HL-60 (cell line): ENCODE measurements at regions not wholly inside any gene's neighbourhood (a gene's known extent, or its start where the extent isn't known, plus 50 kb on each side); places are given as distances from the start of the nearest gene placed in this dataset.

Experiments
- GABPA ChIP-seq: IDR thresholded peaks from 2 replicates; pipeline ENCODE4 v1.6.1; 2012; ENCODE audit warnings: low read depth
- POLR2AphosphoS5 ChIP-seq: IDR thresholded peaks from 2 replicates; pipeline ENCODE4 v1.6.1; 2012; ENCODE audit warnings: low read depth
- TF ChIP-seq, protein P1 (sequence below): IDR thresholded peaks from one replicate; pipeline ENCODE4 v1.5.1; 2011; ENCODE audit warnings: low read length, control low read depth, inconsistent platforms; ENCODE audit not compliant: insufficient read depth

GRCh38 chr20:62527781-62528180, 52.0 kb upstream of the GATA5 start:
- TF ChIP-seq, protein P1, sequence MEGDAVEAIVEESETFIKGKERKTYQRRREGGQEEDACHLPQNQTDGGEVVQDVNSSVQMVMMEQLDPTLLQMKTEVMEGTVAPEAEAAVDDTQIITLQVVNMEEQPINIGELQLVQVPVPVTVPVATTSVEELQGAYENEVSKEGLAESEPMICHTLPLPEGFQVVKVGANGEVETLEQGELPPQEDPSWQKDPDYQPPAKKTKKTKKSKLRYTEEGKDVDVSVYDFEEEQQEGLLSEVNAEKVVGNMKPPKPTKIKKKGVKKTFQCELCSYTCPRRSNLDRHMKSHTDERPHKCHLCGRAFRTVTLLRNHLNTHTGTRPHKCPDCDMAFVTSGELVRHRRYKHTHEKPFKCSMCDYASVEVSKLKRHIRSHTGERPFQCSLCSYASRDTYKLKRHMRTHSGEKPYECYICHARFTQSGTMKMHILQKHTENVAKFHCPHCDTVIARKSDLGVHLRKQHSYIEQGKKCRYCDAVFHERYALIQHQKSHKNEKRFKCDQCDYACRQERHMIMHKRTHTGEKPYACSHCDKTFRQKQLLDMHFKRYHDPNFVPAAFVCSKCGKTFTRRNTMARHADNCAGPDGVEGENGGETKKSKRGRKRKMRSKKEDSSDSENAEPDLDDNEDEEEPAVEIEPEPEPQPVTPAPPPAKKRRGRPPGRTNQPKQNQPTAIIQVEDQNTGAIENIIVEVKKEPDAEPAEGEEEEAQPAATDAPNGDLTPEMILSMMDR = no peak
- TF ChIP-seq GABPA (no peak), POLR2AphosphoS5 (no peak)
